Mesothelial cell of epicardium (in vitro differentiated cells): ENCODE measurements at regions not wholly inside any gene's neighbourhood (a gene's known extent, or its start where the extent isn't known, plus 50 kb on each side); places are given as distances from the start of the nearest gene placed in this dataset.

ENCODE experiments used
- DNase-seq, 2 experiments: peaks; one replicate each; pipeline ENCODE4 v3.0.0; 2021; ENCODE audit warnings: low spot score in 2 of 2; ENCODE audit not compliant: unreplicated experiment in 2 of 2
- H3K27ac Mint-ChIP-seq: 2 replicates; pipeline ENCODE4 v1.8.0; 2021; ENCODE audit warnings: mixed read lengths
- H3K27me3 Mint-ChIP-seq: 2 replicates; pipeline ENCODE4 v1.8.0; 2021; ENCODE audit warnings: low read depth, mixed read lengths
- H3K36me3 Mint-ChIP-seq: 2 replicates; pipeline ENCODE4 v1.8.0; 2021; ENCODE audit warnings: mixed read lengths
- H3K4me1 Mint-ChIP-seq: 2 replicates; pipeline ENCODE4 v1.8.0; 2021; ENCODE audit warnings: mixed read lengths
- H3K4me3 Mint-ChIP-seq: 2 replicates; pipeline ENCODE4 v1.8.0; 2021; ENCODE audit warnings: mild to moderate bottlenecking, moderate library complexity, mixed read lengths
- H3K9me3 Mint-ChIP-seq: 2 replicates; pipeline ENCODE4 v1.8.0; 2021; ENCODE audit warnings: mixed read lengths
- TF ChIP-seq, protein P1 (sequence below): fragments of 200-600 bp; sonication (generic); IDR thresholded peaks from one replicate; pipeline ENCODE4 v1.5.0; 2021; ENCODE audit warnings: antibody characterized with exemption; ENCODE audit not compliant: unreplicated experiment

- Mint-ChIP-seq H3K27me3 (peaks cover 3% of the 10 kb centered on the region), H3K27ac (no peak overlapping the region), H3K4me3 (no peak overlapping the region), H3K4me1 (peaks cover 10% of the 10 kb centered on the region), H3K9me3 (no peaks in the 10 kb centered on the region), H3K36me3 (no peaks in the 10 kb centered on the region)
- TF ChIP-seq, protein P1, sequence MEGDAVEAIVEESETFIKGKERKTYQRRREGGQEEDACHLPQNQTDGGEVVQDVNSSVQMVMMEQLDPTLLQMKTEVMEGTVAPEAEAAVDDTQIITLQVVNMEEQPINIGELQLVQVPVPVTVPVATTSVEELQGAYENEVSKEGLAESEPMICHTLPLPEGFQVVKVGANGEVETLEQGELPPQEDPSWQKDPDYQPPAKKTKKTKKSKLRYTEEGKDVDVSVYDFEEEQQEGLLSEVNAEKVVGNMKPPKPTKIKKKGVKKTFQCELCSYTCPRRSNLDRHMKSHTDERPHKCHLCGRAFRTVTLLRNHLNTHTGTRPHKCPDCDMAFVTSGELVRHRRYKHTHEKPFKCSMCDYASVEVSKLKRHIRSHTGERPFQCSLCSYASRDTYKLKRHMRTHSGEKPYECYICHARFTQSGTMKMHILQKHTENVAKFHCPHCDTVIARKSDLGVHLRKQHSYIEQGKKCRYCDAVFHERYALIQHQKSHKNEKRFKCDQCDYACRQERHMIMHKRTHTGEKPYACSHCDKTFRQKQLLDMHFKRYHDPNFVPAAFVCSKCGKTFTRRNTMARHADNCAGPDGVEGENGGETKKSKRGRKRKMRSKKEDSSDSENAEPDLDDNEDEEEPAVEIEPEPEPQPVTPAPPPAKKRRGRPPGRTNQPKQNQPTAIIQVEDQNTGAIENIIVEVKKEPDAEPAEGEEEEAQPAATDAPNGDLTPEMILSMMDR, result no peak
- DNase-seq, result no peak
Measured at GRCh38 chr11:10379871-10380568, 75.0 kb upstream of the AMPD3 start.

DNA sequence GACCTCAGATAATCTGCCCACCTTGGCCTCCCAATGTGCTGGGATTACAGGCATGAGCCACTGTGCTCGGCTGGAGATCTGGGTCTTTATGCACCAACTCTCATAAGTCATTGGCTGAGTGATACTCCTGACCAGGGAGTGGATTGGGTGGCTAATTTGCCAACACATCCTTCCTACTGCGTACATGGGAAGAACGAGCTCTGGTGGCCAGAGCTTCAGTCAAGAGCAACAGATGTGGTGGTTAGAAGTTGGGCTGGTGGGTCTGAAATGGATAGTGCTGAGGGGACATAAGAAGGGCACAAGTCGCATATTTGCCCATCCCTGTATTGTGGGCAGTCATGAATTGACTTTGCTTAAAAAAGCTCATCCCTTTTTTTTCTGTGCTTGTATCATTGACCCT, 74.1 kb upstream of the AMPD3 start:
- H3K4me3 Mint-ChIP-seq, result no peak overlapping the region
- peaks cover 1% of the 10 kb centered on the region for H3K4me1 Mint-ChIP-seq
- H3K9me3 Mint-ChIP-seq, result no peaks in the 10 kb centered on the region

DNA sequence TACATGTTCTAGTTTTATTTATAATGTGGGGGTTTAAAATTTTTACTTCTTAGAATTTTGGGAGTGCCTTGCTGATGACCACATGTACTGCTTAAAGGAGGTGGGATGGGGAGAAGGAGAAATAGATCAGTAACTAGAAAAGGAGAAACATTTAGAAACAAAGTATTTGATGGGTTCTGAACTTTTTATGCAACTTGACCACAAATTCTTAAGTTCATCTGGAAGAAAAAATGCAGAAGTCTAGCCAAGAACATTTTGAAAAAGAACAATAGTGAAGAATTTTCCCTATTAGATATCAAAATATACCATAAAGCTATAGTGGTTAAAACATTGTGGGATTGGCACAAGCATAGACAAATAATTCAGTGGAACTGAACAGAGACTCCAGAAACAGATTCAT, 73.3 kb upstream of the AMPD3 start:
- Mint-ChIP-seq H3K4me3 (no peak overlapping the region), H3K9me3 (no peaks in the 10 kb centered on the region), H3K27me3 (peaks cover 3% of the 10 kb centered on the region), H3K4me1 (no peaks in the 10 kb centered on the region), H3K36me3 (no peaks in the 10 kb centered on the region), H3K27ac (no peak overlapping the region)
- TF ChIP-seq, protein P1, result no peak
- DNase-seq, result no peak

More for the DNA sequence above, 74.1 kb upstream of the AMPD3 start:
- peaks cover 3% of the 10 kb centered on the region for H3K27me3 Mint-ChIP-seq
- no peak overlapping the region for H3K27ac Mint-ChIP-seq
- DNase-seq, result no peak
- H3K36me3 Mint-ChIP-seq, result no peaks in the 10 kb centered on the region
- TF ChIP-seq, protein P1, result no peak

DNA sequence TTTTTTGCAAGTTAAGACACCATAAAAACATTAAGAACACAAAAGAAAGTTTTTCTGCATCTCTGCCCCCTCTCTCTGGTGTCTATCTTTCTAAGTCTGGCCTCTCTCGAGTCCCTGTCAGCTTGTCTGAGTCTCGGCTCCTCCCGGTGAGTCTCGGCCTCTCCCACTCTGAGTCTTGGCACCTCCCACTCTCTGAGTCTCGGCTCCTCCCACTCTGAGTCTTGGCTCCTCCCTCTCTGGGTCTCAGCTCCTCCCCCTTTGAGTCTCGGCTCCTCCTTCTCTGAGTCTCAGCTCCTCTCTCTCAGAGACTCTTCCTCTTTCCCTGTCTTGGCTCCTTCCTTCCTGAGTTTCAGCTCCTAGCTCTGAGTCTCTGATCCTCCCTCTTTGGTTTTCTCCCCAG, 72.5 kb upstream of the AMPD3 start:
- no peaks in the 10 kb centered on the region for H3K36me3 Mint-ChIP-seq
- no peaks in the 10 kb centered on the region for H3K9me3 Mint-ChIP-seq
- TF ChIP-seq, protein P1, result no peak
- DNase-seq, result no peak
- H3K27ac Mint-ChIP-seq, result no peak overlapping the region
- H3K4me1 Mint-ChIP-seq, result peaks cover 6% of the 10 kb centered on the region
- peaks cover 3% of the 10 kb centered on the region for H3K27me3 Mint-ChIP-seq
- no peak overlapping the region for H3K4me3 Mint-ChIP-seq

DNA sequence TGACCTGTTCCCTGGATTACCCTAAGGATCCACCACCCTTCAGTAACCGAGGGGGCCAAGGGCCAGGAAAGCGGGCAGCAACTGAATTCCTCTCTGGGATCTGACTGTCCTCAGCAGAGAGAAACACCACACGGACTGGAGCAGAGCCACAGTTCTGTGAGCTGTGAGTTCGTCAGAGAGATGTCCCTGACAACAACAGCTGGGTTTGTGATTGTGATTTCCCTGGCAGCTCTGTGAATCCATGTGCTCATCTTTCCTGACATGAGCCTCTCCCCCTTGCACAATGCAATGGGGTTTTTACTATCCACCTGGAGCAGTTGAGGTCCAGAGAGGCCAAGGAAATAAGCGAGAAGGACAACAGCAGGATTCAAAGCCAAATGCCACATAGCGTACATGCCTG, 69.4 kb upstream of the AMPD3 start:
- Mint-ChIP-seq H3K4me3 (no peak overlapping the region), H3K9me3 (no peaks in the 10 kb centered on the region), H3K27ac (no peak overlapping the region), H3K36me3 (no peaks in the 10 kb centered on the region), H3K27me3 (peaks cover 3% of the 10 kb centered on the region), H3K4me1 (peaks cover 19% of the 10 kb centered on the region)
- TF ChIP-seq, protein P1, result no peak
- no peak for DNase-seq
